Keratinocyte (primary cell): ENCODE measurements at regions not wholly inside any gene's neighbourhood (a gene's known extent, or its start where the extent isn't known, plus 50 kb on each side); places are given as distances from the start of the nearest gene placed in this dataset.

Source experiments
- DNase-seq: peaks from one replicate; pipeline ENCODE4 v3.0.0-alpha.2; 2011; ENCODE audit warnings: low read depth, missing footprints, low spot score
- FAIRE-seq: peaks from 2 replicates; lab custom pipeline; 2011; peaks lifted over from hg19 to GRCh38; lab: Jason Lieb, UNC
- H2AFZ ChIP-seq: 2 replicates; pipeline ENCODE4 v1.6.0; 2012; ENCODE audit warnings: low read length, control low read depth, inconsistent platforms; ENCODE audit not compliant: control insufficient read depth
- H3K27ac ChIP-seq: 2 replicates; pipeline ENCODE4 v1.5.1; 2011; ENCODE audit warnings: low read length; ENCODE audit not compliant: control insufficient read depth, insufficient read depth
- H3K27me3 ChIP-seq: 3 replicates; pipeline ENCODE4 v1.6.0; 2011; ENCODE audit warnings: low read length; ENCODE audit not compliant: control insufficient read depth, insufficient read depth; ENCODE audit errors: extremely low read depth
- H3K36me3 ChIP-seq, 2 experiments: 2 replicates in 1 of 2; 3 replicates in 1 of 2; pipeline ENCODE4 v1.5.1; 2011; ENCODE audit warnings: low read length in 2 of 2, mild to moderate bottlenecking in 1 of 2; ENCODE audit not compliant: control insufficient read depth in 2 of 2, insufficient read depth in 2 of 2; ENCODE audit errors: extremely low read depth in 1 of 2
- H3K4me1 ChIP-seq: 3 replicates; pipeline ENCODE4 v1.5.1; 2011; ENCODE audit warnings: low read length; ENCODE audit not compliant: control insufficient read depth, insufficient read depth; ENCODE audit errors: extremely low read depth
- H3K4me2 ChIP-seq: 3 replicates; pipeline ENCODE4 v1.6.0; 2011; ENCODE audit warnings: low read depth, low read length; ENCODE audit not compliant: control insufficient read depth, insufficient read depth; ENCODE audit errors: extremely low read depth
- H3K4me3 ChIP-seq, 3 experiments: fragments of 200-600 bp in 1 of 3; sonication (generic) in 1 of 3; 2 replicates in 2 of 3; 3 replicates in 1 of 3; pipeline ENCODE4 v1.5.1; 2011 to 2016; ENCODE audit warnings: low read length in 3 of 3, mild to moderate bottlenecking in 3 of 3, control low read depth in 2 of 3, inconsistent platforms in 1 of 3, low read depth in 1 of 3, mixed read lengths in 1 of 3, mixed run types in 1 of 3, moderate library complexity in 1 of 3; ENCODE audit not compliant: control insufficient read depth in 2 of 3, insufficient read depth in 2 of 3; ENCODE audit errors: extremely low read depth in 1 of 3
- H3K79me2 ChIP-seq: 2 replicates; pipeline ENCODE4 v1.6.0; 2012; ENCODE audit warnings: low read length; ENCODE audit not compliant: control insufficient read depth, insufficient read depth
- H3K9ac ChIP-seq: 3 replicates; pipeline ENCODE4 v1.6.0; 2011; ENCODE audit warnings: low read length; ENCODE audit not compliant: control insufficient read depth, insufficient read depth; ENCODE audit errors: extremely low read depth
- H3K9me1 ChIP-seq: 3 replicates; pipeline ENCODE4 v1.6.0; 2011; ENCODE audit warnings: low read length; ENCODE audit not compliant: control insufficient read depth, insufficient read depth; ENCODE audit errors: extremely low read depth
- H3K9me3 ChIP-seq: 2 replicates; pipeline ENCODE4 v1.5.1; 2012; ENCODE audit warnings: low read depth, low read length; ENCODE audit not compliant: control insufficient read depth
- H4K20me1 ChIP-seq: 3 replicates; pipeline ENCODE4 v1.6.0; 2011; ENCODE audit warnings: low read length; ENCODE audit not compliant: control insufficient read depth, insufficient read depth; ENCODE audit errors: extremely low read depth
- EZH2 ChIP-seq: IDR thresholded peaks from one replicate; pipeline ENCODE4 v1.6.1; 2012; ENCODE audit warnings: inconsistent platforms, mild to moderate bottlenecking, low read length, moderate library complexity
- dilution Hi-C: fragments of 300-500 bp; cut with MboI; formaldehyde crosslinking; loops from one replicate; pipeline ENCODE4 v1.7.0; 2020; ENCODE audit warnings: low sequenced_read_pairs; ENCODE audit not compliant: extremely low pct_ligation_motif_present
- TF ChIP-seq, protein P1 (sequence below), 3 experiments: IDR thresholded peaks in 1 of 3; conservative IDR thresholded peaks in 1 of 3; optimal IDR thresholded peaks in 1 of 3; 2 replicates in 2 of 3; 3 replicates in 1 of 3; pipeline versions ENCODE3 to v1.5.1; 2011; ENCODE audit warnings: low read length in 3 of 3, mild to moderate bottlenecking in 3 of 3, moderate library complexity in 2 of 3, control low read depth in 1 of 3, inconsistent platforms in 1 of 3; ENCODE audit not compliant: insufficient read depth in 2 of 3; ENCODE audit errors: extremely low read depth in 1 of 3

GRCh38 chr20:60254901-60255411 is 296.7 kb downstream of the CDH26 start:
- Histone ChIP-seq H3K79me2 (no peaks in the 10 kb centered on the region), H3K27ac (no peak overlapping the region), H3K4me2 (peak overlapping the region; percentile 1), H4K20me1 (no peaks in the 10 kb centered on the region), H3K9me1 (no peaks in the 10 kb centered on the region), H3K27me3 (peaks cover 12% of the 10 kb centered on the region), H3K4me1 (peaks cover 18% of the 10 kb centered on the region), H3K36me3 (no peaks in the 10 kb centered on the region), H3K4me3 (no peak overlapping the region), H3K9ac (no peak overlapping the region), H2AFZ (no peak overlapping the region), H3K9me3 (no peaks in the 10 kb centered on the region)
- FAIRE-seq (no peak), DNase-seq (no peak)
- TF ChIP-seq, protein P1, sequence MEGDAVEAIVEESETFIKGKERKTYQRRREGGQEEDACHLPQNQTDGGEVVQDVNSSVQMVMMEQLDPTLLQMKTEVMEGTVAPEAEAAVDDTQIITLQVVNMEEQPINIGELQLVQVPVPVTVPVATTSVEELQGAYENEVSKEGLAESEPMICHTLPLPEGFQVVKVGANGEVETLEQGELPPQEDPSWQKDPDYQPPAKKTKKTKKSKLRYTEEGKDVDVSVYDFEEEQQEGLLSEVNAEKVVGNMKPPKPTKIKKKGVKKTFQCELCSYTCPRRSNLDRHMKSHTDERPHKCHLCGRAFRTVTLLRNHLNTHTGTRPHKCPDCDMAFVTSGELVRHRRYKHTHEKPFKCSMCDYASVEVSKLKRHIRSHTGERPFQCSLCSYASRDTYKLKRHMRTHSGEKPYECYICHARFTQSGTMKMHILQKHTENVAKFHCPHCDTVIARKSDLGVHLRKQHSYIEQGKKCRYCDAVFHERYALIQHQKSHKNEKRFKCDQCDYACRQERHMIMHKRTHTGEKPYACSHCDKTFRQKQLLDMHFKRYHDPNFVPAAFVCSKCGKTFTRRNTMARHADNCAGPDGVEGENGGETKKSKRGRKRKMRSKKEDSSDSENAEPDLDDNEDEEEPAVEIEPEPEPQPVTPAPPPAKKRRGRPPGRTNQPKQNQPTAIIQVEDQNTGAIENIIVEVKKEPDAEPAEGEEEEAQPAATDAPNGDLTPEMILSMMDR (optimal IDR thresholded peaks at IDR 0.05 in 1 of 3, IDR thresholded peaks at IDR 0.05 in 1 of 3, conservative IDR thresholded peaks at IDR 0.05 in 1 of 3; ENCODE audit: extremely low read depth in 1 of 3, insufficient read depth in 2 of 3, low read length in 3 of 3), result no peak
- dilution Hi-C loops, result no loop called here

- H3K79me2 ChIP-seq, result no peaks in the 10 kb centered on the region
- FAIRE-seq, result no peak
- no peaks in the 10 kb centered on the region for H3K36me3 ChIP-seq
- no peak overlapping the region for H2AFZ ChIP-seq
- dilution Hi-C loops, result no loop called here
- no peaks in the 10 kb centered on the region for H4K20me1 ChIP-seq
- no peak overlapping the region for H3K9ac ChIP-seq
- DNase-seq, result no peak
- H3K9me1 ChIP-seq, result no peaks in the 10 kb centered on the region
- no peak overlapping the region for H3K27ac ChIP-seq
- no peak overlapping the region for H3K4me3 ChIP-seq
- no peaks in the 10 kb centered on the region for H3K9me3 ChIP-seq
- no peak for TF ChIP-seq EZH2
- TF ChIP-seq, protein P1 (optimal IDR thresholded peaks at IDR 0.05 in 1 of 3, IDR thresholded peaks at IDR 0.05 in 1 of 3, conservative IDR thresholded peaks at IDR 0.05 in 1 of 3; ENCODE audit: extremely low read depth in 1 of 3, insufficient read depth in 2 of 3, low read length in 3 of 3), result no peak
- H3K4me1 ChIP-seq, result peaks cover 13% of the 10 kb centered on the region
- peaks cover 13% of the 10 kb centered on the region for H3K27me3 ChIP-seq
- no peak overlapping the region for H3K4me2 ChIP-seq
These were observed 297.2 kb downstream of the CDH26 start for GRCh38 chr20:60255415-60255814.
